Stimulated activated CD4-positive, alpha-beta T cell treated with anti-CD3 and anti-CD28 coated beads, Interleukin-12 subunit alpha, Interleukin-12 subunit beta, amount 100 ng/mL, for 24 hours (primary cell): ENCODE measurements at regions not wholly inside any gene's neighbourhood (a gene's known extent, or its start where the extent isn't known, plus 50 kb on each side); places are given as distances from the start of the nearest gene placed in this dataset.
"Not testable (repeated sequence)": the region's sequence is repeated elsewhere in the genome, so short reads cannot be mapped to it uniquely, and the experiment has no call there.

ENCODE experiments used
- DNase-seq, 2 experiments: peaks; one replicate each; pipeline ENCODE4 v3.0.0-alpha.2; 2020; ENCODE audit warnings: low read depth in 2 of 2

GRCh38 chr10:42987121-42987541 is 89.7 kb upstream of the RET start:
- DNase-seq: no peak

DNA sequence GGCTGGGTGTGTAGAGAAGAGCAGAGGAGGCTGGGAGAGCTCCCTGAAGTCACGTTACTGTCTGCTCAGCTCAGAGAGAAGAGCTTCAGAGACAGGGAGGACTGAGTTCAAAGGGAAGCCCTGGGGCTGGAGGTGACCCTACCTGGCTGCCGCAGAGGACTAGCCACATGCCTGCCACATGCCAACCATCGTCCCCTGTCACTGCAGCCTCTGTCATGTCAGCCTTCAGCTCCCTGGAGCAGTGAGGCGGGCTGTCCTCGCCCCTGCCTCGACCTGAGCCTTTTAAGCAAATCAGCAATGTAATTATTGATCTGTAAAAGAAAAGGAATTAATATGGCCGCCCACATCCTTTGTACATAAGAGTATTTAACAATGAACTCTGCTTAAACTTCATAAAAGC is 89.3 kb upstream of the RET start:
- DNase-seq: no peak

DNA sequence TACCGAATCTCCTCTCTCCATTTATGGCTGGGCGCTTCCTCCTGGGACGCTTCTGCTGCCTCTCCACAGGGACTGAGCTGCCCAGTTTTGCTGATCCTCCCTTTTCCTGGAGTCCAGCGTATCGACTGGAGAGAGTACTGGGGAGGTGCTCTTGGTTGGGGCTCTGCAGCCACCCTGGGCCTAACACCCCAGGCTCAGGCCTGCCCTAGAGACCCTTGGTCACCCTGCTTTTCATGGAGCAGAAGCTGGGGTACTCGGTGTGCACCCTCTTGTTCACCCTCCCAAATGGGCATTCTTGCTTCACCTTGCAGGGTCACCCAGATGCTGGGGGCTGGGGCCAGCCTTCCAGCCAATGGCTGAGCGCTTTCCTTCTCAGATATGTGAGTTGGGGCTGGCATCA is 88.8 kb upstream of the RET start:
- no peak for DNase-seq

DNA sequence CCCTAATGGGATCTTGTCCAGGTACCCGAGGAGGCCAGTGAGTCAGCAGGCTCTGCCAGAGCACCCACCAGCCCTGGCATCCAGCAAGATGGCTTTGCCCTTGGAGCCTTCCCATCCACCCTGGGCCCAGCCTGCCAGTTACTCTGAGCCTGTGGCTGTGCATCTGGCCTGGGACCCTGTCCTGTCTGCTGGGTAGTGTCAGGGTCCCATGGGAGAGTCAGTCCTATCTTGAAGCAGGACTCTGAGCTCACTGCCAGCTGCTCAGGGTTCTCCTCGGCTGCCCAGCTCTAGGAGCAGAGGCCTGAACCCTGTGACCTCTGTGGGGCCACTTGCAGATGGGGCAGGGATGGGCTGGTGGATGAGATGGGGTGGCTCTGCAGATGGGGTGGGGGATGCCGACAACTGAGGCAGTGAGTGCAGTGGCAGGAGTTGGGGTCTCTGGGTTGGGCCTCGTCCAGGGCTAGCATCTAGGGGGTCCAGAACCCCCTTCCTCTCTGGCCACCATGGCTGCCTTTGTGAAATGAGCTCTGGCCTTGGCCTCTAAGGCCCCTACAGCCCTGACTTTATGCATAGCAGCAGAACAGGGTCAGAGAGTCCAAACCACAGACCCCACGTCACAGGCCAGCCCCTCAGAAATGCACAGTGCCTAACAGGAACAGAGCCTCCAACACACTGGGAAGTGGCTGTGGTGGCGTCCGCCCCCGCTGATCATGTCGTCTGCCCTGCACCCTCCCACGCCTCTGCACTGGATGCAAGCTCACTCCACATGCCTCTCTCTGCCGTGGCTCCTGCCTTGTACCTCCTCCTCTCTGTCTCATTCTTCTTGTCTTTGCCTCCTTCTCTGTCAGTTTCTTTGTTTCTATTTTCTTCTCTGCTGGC is 88.1 kb upstream of the RET start:
- no peak for DNase-seq

DNA sequence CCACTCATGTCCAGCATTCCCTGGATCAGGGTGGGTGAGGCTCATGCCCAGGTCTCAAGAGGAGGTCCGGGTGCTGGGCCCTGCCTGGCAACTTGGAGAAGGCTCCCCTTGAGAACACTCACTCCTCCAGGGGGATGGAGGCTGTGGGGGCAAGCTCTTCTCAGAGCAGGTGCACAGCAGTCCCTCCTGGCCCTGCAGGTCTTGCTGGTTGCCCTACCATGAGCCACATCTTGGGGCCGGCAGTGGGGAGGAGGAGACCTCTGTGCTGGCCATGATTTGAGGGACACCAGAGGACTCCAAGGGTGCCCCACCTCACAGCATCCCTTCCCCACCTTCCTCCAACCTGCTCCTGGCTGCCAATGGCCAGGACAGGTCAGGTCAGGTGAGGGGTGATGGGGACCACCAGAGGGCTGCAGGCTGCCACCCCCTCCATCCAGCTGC is 87.4 kb upstream of the RET start:
- DNase-seq: no peak

- no peak for DNase-seq
Measured at GRCh38 chr10:42990016-42990720, 86.7 kb upstream of the RET start.

DNA sequence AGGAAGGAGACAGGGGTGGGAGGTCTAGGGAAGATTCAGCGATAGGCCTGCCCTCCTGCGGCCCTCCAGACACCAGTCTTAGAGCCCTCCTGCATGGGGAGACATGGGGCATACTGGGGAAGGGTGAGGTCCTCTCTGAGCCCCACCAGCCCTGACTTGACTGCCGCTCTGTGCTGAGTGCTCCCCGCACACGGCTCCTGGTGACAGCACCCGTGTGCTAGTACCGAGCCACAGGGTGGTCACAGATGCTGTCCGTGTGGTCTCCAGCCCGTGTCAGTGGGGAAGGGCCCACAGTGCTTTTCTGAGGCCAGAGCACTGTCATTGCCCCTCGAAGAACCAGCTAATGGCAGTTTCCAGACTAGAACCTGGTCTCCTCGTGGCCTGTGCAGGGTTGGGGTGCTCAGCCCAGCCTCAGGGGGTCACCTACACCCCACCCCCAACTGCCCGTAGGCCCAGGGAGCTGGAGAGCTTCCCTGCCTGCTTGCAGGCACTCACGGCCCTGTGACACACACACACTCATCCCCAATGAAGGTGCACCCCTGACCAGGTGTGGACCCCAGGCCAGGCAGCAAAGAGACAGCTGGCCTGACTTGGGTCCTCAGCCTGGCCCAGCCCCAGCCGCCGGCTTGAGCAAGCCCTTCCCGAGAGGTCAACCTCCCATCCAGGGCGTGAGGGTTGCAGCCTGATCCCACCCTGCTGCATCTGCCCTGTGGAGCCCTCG is 86.0 kb upstream of the RET start:
- no peak for DNase-seq

DNA sequence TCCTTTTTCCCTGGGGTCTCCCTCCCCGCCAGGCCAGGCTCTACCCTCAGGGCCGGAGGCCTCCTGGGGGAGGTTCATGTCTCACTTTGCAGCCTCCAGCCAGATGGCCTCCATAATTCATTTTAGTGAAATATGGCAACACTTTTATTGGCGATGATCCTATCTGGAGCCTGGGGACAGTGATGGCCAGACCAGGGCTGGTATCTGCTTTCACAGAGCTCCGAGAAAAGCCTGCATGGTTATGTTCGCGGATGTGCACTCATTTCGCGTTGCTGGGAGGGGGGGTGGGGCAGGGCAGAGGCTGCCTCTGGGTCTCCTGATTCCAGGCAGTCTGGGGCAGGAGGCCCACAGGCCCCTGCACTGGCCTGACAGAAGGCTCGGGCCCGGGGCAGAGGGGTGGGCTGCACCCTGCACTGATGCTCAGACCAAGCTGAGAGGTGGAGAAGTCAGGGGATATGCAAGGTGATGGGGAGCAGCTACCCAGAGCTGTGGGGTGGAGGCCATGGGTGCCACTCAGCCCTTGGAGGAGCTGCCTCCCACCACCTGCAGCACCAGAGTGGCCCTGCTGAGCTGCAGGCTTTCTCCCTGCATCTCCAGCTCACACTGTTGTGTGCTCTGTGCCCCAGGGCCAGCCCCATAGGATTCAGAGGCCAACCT is 85.3 kb upstream of the RET start:
- DNase-seq: no peak

GRCh38 chr10:42992156-42992956 is 84.5 kb upstream of the RET start:
- no peak for DNase-seq

GRCh38 chr10:42992957-42993390 is 83.9 kb upstream of the RET start:
- no peak for DNase-seq

DNA sequence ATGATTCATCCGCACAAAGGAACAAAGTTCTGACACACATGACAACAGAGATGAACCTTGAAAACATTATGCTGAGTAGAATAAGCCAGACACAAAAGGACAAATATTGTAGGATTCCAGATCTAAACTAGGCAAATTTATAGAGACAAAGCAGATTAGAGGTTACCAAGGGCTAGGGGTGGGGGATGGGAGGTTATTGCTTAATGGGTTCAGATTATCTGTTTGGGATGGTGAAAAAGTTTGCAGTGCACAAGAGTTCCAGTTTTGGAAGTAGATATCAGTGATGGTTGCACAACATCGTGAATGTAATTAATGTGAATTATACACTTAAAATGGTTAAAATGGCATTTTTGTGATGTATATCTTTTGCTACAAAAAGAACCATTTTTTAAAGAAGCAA is 82.0 kb upstream of the RET start:
- not testable (repeated sequence) for DNase-seq

- DNase-seq: no peak
Measured at GRCh38 chr10:42995537-42995936, 81.3 kb upstream of the RET start.

DNA sequence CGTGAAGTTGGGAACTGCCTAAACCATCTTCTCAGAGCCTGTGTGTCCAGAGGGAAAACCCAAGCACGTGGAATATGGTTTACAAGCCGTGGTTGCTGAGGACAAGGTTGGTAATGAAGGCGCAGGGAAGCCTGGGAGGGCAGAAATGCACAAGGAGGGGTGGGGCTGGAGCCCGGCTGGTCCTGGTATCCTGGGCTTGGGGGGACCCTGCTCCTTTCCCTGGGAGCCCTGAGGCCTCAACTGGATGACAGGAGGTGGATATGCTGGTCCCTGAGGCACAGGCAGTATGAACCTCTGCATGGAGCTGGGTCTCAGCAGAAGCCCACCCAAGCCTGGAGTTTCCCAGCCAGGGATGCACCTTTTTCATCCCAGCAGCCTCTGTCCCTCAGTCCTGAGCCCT is 80.3 kb upstream of the RET start:
- DNase-seq: no peak

- DNase-seq: no peak
Measured at GRCh38 chr10:42997151-42997848, 79.6 kb upstream of the RET start.

DNA sequence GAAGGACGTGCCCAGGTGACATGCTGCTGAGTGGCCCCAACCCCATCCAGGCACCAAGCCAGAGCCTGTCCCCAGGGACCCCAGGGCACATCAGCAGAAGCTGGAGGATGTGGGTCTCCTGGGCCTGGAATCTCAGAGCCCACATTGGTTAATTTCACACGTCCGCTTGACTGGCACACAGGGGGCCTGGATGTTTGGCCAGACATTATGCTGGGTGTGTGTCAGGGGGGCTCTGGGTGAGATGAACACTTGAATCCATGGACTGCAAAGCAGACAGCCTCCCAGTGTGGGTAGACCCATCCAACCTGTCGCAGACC is 79.1 kb upstream of the RET start:
- DNase-seq: no peak

GRCh38 chr10:42998481-42999384 is 78.1 kb upstream of the RET start:
- no peak for DNase-seq

GRCh38 chr10:42999385-43000020 is 77.4 kb upstream of the RET start:
- no peak for DNase-seq

DNA sequence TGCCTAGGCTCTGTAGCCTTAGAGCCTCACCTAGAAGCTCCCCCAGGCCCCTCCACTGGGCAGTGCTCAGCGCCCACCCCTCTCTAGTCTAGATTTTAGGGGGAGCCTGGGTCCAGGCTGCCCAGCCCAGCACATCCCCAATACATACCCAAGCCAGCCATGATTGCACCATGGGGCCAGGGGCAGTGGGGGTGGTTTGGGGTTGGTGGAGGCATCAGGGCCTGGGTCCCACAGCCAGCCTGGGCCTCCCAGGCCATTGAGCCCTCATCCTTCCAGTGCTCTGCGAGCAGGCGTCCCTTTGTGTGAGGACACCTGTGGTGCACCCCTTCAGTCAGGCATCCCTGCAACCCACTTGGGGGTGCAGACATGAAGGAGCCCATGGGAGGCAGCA is 76.9 kb upstream of the RET start:
- no peak for DNase-seq
